ENCODE measurements at regions not wholly inside any gene's neighbourhood (a gene's known extent, or its start where the extent isn't known, plus 50 kb on each side); places are given as distances from the start of the nearest gene placed in this dataset.

DNA sequence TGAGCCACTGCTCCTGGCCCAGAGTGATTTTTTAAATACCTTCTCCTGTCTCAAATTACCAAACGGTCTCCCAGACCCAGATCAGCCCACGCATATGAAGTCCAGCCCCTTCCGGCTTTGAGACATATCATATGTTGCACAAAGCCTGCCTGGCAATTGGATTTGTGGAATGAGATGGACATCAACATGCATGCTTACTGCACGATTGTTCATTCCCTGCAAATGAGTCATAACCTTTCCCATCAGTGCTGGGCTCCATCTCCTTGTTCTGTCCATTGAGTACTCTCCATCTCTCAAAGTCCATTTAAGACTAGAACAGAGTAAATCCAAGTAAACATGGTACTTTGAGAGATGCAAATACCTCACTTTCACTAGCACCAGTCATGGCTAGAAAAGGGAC lies 612.2 kb upstream of the USP24 start:
- no peak for TF ChIP-seq EZH2 (IDR thresholded peaks at IDR 0.05; ENCODE audit: borderline replicate concordance, low read length)
- TF ChIP-seq, protein P1, sequence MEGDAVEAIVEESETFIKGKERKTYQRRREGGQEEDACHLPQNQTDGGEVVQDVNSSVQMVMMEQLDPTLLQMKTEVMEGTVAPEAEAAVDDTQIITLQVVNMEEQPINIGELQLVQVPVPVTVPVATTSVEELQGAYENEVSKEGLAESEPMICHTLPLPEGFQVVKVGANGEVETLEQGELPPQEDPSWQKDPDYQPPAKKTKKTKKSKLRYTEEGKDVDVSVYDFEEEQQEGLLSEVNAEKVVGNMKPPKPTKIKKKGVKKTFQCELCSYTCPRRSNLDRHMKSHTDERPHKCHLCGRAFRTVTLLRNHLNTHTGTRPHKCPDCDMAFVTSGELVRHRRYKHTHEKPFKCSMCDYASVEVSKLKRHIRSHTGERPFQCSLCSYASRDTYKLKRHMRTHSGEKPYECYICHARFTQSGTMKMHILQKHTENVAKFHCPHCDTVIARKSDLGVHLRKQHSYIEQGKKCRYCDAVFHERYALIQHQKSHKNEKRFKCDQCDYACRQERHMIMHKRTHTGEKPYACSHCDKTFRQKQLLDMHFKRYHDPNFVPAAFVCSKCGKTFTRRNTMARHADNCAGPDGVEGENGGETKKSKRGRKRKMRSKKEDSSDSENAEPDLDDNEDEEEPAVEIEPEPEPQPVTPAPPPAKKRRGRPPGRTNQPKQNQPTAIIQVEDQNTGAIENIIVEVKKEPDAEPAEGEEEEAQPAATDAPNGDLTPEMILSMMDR (conservative IDR thresholded peaks at IDR 0.05 in 1 of 2, IDR thresholded peaks at IDR 0.05 in 1 of 2; ENCODE audit: extremely low read depth in 1 of 2, insufficient read depth in 1 of 2, low read depth in 1 of 2, low read length in 2 of 2), result no peak

Measured in mammary epithelial cell (primary cell).